G401 (cell line): ENCODE measurements at regions not wholly inside any gene's neighbourhood (a gene's known extent, or its start where the extent isn't known, plus 50 kb on each side); places are given as distances from the start of the nearest gene placed in this dataset.
A peak's percentile ranks its signal among the peaks of the same experiment; 100 is the strongest.

Experiments used
- DNase-seq: peaks from one replicate; pipeline ENCODE4 v3.0.0-alpha.2; 2015; ENCODE audit warnings: low spot score
- in situ Hi-C: cut with HindIII; loops from 2 replicates; pipeline ENCODE4 v1.10.0; 2016; ENCODE audit warnings: low sequenced_read_pairs, mixed read lengths

DNA sequence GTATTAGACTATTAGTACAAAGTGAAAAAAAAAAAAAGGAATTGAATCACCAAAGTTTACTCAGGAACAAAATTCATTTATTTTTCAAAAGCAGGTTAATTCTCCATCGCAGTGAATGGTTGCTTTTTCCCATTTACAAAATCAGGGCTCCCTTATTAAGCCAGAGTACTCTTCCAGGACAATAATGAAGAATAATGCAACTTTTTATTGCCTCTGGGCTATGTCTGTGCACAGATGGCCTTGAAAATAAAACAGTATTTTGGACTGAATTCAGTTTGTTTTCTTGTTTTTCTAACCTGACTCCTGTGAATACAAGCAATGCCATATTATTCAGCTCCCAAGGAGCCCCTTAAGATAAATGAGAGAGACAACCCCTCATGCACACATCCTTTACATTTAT is 246.8 kb downstream of the KCNS3 start:
- in situ Hi-C loops, result no loop called here
- no peak for DNase-seq

DNA sequence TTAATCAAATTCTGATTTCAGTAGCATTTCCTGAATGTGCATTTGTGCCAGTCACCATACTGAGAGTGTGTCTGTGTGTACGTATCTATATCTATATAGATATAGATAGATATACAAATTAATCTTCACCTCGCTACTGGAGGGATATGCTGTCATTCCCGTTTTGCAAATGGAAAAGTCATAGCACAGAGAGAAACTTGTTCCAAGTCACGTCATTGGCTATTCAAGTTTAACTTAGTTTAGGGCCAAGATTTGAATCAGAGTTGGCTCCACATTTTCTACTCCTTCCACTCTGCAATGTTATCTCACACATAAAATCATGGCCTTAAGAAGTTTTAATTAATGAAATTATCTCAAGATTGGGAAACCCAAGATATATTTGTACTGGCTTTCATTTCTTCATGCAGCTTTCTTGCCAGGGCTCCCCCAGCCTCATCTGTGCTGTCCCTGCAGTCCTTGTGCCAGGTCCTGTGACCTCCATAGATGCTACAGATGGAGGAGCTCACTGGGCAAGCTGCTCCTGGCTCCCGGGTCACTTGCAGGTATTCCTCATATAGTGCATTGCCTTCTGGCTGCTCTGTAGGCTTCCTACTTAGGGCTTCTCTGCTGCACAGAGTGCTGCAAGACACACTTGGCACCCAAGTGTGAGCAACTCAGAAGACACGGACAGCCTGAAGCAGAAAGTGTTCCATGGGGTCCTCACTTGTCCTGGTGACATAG is 245.8 kb downstream of the KCNS3 start:
- in situ Hi-C loops, result no loop called here
- peak; percentile 89 for DNase-seq

DNA sequence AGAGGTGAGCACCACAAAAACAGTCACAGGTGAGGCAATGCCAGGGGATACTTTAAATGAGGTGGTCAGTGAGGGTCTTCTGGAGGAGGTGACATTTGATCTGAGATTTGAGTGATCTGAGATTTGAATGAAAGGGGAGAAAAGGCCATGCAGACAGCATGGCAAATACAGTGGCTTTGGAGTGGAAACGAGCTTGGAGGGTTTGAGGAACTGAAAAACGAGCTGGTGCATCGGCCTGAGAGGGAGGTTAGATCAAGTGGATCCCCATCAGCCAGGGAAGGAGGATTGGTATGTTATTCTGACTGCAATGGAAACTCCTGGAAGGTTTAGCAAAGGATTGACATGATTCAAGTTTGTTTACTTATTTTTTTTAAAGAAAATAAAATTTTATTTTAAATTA is 245.1 kb downstream of the KCNS3 start:
- in situ Hi-C loops, result no loop called here
- DNase-seq, result peak; percentile 15

DNA sequence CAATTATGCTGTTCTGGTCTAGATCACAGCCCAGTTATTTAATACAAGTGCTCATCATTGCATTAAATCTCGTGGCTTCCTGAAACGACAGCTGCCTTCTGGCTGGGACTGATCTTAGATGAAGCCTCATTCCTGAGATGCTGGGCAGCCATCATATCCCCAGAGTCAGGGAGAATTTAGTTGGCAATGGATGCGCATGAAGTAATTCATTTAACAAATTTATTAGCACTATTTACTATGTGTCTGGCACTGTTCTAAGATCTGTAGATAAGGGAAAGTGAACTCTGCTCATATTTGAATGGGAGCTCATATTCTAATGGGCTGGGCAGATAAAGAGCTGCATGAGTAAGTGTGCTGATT is 244.7 kb downstream of the KCNS3 start:
- DNase-seq, result peak; percentile 16
- in situ Hi-C loops, result no loop called here

DNA sequence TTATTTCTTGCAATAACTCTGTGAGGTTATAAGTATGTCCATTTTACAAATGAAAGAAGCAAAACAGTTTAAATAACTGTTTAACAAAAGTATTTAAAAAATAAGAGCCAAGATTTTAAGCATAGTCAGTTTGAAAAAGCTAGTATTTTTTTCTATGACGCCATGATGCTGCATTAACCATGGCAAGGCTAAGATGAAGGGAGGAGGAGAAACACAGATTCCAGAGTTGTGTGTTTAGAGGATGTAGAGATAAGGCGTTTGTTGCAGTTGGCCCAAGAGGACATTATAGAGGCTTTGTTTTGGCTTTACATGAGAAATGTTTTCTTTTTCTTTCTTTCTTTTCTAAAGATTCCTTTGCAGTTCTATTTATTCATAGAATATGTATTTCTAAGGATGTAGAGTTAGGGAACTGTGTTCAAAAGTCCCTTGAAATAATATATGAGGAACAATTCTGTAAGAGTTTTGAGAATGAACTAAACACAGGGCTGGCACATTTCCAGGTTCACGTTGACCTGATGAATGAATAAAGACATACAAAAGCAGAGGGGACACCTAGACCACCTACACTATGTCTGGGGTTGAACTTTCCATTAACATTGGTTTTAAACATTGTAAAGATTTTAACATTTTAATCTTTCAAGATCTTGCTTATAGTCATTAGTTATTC is 244.2 kb downstream of the KCNS3 start:
- no peak for DNase-seq
- in situ Hi-C loops, result no loop called here

DNA sequence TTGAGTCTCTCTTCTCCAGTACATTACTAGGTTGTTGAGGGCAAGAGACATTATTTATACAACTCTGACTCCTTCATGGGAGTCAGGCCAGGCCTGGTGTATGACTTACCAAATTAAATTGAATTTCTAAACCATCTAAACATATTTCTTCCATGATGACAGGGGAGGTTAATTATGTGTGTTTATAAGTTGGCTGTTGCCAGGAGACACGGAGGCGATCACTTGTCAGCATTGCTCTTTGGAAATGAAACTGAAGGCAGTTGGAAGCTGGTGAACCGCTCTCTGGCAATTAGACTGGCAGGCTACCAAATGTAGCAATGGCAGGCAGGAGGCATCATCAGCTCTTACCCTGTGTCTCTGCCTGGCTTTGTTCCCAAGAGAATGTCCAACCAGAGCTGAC is 241.4 kb downstream of the KCNS3 start:
- DNase-seq, result peak; percentile 90
- in situ Hi-C loops, result no loop called here

DNA sequence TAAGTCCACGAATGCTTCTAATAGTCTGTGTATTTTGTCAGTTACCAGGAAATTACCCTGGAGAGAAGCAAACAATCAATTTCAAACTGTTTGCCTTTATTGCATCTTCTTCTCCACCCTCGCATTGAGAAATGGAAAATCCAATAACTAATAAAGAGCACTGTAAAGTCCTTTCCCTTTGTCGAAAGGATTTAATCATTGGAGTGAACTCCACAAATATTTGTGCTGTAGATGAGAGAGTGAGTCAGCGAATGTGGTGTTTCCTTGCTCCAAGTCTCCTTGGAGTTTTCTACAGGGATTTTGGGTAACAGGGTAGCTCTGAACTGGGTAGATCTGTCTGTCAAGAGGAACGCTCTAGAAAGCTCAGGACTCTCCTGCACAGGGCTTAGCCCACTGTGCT is 240.2 kb downstream of the KCNS3 start:
- in situ Hi-C loops, result no loop called here
- DNase-seq, result no peak

DNA sequence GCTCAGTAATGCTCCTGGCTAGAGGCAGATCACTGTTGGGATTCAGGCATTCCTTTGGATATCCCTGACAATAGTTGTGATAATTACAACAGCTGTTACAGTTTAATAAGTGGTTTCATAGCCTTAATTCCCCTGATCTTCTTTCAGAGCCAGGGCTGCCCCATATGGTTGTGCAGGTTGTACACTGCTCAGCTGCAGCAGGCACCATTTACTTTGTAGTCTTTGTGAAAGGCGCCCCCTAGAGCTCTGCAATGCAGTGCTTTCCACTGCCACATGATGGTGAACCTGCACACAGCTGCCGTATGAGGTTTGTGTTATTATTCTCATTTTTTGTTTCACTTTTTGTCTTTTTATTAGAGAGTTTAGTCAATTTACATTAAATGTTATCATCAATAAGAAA is 239.1 kb downstream of the KCNS3 start:
- no peak for DNase-seq
- in situ Hi-C loops, result no loop called here

DNA sequence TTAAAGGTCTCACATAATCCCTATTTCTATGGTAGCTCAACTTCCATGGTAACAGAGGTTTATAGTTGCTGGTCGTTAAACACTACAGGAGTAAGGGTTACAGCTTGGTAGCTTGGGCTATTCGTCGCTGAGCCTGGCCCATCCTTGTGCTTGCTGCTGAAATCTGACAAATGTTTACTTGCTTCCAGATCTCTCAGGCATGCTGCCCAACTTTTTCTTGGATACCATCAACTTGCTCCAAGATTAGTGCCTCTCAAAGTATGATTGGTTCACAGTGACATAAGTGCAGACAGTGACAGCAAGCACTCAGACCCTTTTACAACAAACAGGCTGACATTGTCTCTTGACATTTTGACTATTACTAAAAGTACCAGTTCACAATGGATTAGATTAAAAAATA is 231.8 kb downstream of the KCNS3 start:
- in situ Hi-C loops, result no loop called here
- DNase-seq, result no peak

DNA sequence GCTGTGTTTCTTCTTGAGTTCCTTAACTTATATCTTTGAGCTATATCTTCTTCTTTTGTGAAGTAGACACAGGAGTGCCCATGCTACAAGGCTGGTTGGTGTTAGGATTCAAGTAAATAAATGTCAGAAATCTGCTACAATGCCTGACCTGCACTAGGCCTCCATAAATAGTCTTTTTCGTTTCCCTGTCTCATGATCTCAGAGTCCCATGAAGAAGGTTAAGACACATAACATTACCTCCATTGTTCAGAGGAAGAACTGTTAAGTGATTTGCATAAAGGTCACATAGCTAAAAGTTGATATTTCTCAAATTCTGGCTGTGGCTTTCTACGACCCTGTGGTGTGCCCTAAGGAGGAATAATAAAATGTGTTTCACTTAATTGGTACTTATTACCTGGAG is 228.4 kb downstream of the KCNS3 start:
- DNase-seq, result no peak
- in situ Hi-C loops, result no loop called here

DNA sequence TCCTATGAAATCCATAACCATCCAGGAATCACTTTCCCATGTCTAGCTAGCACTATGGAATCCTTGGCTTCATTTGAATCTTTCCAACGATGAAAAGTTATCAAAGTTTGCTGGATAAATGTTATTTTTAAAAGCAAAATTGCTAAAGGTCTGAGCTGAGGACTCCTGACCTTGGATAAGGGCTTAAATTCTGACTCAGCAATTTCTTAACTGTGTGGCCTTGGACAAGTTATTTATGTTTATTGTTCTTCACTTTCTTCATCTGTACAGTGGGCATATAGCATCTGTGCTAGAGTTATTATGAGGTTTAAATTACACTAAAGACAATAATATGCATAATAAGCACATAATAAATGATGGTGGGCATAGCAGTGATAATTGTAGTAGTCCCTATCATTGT is 227.5 kb downstream of the KCNS3 start:
- in situ Hi-C loops, result no loop called here
- no peak for DNase-seq

DNA sequence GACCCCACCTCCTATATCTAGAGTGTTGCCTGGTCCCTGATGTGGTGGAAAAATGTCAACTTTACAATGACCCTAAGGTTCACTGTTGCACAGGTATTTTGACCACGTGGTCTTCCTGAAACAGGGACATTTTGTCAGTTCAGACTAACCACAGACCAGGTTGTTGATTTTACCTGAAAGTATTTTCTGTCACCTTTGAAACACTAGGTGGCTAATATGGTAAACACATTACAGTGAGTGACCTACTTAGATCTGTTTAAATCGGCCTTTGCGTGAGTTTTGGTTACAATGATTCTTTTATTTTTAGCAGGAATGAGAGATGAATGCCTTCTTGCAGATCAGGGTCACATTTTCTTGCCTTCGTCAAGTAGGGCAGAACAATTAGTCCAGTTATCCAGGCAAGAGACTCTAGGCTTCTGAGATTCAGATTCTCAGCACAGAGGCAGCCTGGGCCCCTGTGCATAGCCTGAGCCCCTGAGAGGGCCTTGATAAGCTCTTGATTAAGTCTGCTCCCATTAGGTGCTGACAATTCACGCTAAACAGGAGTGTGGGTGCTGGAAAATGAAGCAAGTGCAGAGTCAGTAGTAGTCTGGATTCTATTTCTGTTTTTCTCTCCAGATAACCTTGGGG is 226.2 kb downstream of the KCNS3 start:
- in situ Hi-C loops, result no loop called here

DNA sequence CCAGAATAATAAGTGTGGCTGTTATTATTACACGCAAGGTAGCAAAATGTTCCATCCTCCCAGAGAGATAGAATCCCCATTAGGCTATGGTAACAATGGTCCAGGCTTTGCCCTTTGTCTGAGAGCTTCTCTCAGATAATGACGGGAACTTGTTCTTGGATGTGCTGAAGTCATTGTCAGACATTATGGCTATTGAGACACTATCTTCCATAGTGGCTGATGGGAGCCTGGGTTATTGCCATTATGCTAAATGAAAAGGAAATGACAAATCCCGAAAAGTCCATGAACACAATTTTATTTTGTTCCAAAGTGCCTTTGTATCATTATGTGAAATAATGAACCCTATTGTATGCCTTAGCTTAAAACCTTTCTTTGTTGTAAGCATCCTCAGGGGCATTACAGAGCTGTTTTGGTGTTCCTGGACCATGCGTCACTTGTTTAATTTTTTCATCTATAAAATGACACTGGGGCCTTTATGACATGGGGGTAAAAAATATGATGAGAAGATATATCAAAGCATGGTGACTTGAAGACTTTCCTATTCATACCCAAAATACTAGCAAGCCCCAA is 218.5 kb downstream of the KCNS3 start:
- DNase-seq, result no peak
- in situ Hi-C loops, result no loop called here

More for the DNA sequence above, 226.2 kb downstream of the KCNS3 start:
- no peak for DNase-seq

DNA sequence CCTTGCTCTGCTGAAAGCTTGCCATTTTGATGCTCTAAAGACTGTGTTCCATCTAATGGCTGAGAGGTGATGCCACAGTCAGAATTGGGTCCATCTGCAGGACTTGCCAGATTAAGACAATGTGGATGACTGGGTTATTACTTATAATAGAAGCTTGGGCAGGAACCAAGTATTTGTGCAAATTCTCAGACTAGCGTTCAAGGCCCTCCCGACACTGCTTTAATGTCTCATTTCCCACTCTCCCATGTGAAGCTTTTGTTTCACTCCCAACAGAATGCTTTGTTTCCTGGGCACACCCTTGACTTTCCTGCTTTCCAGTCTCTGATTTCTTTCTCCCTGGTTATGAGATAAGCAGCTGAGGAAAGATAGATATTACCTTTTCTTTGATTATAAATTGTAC is 215.8 kb downstream of the KCNS3 start:
- in situ Hi-C loops, result no loop called here

DNA sequence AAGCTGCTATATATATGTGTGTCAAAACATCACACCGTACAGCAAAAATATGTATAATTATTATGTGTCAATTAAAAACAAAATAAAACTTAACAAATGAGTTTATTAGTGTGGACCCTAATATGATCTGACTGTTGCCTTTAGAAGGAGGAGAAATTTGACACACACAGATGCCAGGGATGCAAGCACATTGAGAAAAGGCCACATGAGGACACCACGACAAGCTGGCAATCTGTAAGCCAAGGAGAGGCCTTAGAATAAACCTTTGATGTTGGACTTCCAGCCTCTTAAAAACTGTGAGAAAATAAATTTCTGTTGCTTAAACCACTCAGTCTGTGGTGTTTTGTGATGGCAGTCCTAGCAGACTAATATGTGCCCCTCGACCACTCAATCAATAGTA is 214.7 kb downstream of the KCNS3 start:
- in situ Hi-C loops, result no loop called here
- no peak for DNase-seq

More for the DNA sequence above, 215.8 kb downstream of the KCNS3 start:
- no peak for DNase-seq

DNA sequence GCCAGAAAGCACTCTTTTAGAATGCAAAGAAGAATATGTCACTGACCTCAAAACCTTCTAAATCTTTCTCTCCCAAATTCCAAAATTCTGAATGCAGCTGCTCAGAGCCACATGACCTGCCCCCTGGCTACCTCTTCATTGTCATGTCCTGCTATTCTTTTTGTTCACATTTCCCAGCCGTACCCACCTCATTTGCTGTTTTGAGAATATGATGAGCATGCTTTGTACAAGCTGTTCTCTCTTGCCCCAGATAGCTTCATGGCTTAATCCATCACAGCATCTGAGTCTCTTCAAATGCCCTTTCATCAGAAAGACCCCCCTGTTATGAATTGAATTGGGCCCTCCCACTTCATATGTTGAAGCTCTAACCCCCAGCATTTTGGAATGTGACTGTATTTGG is 214.3 kb downstream of the KCNS3 start:
- in situ Hi-C loops, result no loop called here
- no peak for DNase-seq

DNA sequence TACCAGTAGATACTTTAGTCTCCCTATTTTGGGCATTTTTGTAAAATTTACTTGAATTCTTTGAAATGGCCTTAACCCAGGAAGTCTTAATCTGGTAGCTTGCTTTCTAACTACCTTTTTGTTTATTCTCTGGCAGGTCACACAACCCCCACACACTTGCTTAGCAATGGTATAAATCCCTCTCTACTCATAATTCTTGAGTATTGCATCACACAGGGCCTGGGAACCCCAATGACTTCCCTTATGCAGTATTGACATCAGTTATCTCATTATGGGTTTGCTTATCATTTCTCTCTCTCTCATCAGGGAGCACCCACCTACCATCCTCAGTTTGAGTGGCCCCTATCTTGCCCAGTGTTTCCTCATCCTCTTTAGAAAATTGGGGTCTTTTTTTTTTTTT is 207.1 kb downstream of the KCNS3 start:
- DNase-seq, result no peak
- in situ Hi-C loops, result no loop called here

DNA sequence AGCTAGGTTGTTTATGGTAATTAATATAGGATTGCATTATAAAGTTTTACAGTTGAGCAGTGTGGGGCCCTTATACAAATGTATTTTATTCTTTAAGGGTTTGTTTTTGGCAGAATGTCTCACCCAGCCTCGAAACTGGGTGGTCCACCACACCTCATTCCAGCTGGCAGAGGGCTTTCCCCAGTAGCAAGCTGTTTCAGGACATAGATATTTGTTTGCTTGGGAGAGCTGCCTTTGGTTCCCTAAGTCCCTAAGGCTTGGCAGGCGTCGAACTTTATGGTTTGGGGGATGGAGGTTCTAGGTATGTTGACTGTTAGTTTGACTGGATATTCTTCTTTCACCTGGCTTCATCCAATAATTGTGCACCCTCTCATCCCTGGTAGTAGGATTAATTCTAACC is 205.9 kb downstream of the KCNS3 start:
- no peak for DNase-seq
- in situ Hi-C loops, result no loop called here

DNA sequence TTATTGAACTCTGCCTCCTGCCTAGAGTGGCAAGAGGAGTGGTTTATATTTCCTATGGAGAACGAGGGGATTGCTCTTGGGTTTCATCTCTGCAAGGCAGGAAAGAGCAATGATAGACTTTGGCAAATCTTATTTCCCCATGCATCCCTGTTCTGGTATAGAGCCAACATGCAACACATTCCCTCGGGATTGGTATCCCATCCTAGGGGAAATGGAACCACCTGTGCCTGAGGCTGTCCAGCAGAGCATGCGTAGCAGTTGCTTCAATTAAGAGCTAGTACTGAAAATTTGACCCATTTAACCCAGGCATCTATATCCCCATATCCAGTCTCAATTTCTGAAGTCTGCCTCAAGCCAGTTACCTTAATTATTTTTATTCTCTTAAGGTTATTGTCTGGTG is 205.3 kb downstream of the KCNS3 start:
- in situ Hi-C loops, result no loop called here
- DNase-seq, result no peak

DNA sequence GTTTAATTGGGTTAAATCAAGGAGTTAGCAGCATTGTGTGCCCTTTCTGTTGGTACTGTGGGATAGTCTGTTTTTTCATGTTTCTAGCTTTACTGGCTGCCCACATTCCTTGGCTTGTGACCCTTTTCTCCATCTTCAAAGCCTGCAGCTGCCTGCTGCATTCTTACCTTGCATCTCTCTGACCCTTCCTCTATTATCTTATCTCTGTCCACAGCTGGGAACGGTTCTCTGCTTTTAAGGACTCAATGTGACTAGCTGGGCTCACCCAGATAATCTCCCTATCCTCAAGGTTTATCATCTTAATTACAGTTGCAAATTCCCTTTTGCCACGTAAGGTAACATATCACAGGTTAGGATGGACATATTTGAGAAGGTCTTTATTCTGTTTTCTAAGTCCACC is 199.7 kb downstream of the KCNS3 start:
- no peak for DNase-seq
- in situ Hi-C loops, result no loop called here
